ENCODE measurements at regions not wholly inside any gene's neighbourhood (a gene's known extent, or its start where the extent isn't known, plus 50 kb on each side); places are given as distances from the start of the nearest gene placed in this dataset.

DNA sequence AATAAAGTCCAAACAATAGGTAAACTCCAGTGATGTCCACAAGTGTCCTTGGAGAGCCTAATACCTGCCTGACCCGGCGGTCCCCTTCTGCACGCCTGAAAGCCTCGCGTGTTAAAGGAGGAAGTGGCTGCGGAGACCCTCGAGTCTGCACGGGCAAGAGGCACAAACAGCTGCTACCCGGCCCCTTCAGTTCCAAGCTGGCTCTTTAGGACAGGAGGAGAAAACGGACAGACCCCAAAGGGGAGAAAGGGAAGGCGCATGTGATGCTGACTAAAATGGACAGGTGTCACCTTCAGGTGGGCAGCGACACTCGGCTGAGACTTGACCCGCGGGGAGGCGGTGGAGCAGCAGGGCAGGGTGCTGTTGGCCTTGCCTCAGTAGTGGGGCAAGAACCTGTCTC, 102.7 kb upstream of the TENM3 start:
- intact Hi-C loops (cut with DNase I): no loop called here
- Histone ChIP-seq H3K9me3 (ENCODE audit: control insufficient read depth in 2 of 3, insufficient read depth in 1 of 3, low read length in 3 of 3) (no peaks in the 10 kb centered on the region), H3K4me1 (ENCODE audit: control insufficient read depth in 2 of 3, insufficient read depth in 2 of 3, low read depth in 1 of 3, low read length in 3 of 3) (peaks cover 0 to 6% (median 0%) of the 10 kb centered on the region in 3 donors), H3K36me3 (ENCODE audit: control insufficient read depth in 2 of 3, insufficient read depth in 3 of 3, low read length in 3 of 3) (no peaks in the 10 kb centered on the region), H3K9ac (ENCODE audit: low read length in 3 of 3) (no peak overlapping the region), H3K27me3 (ENCODE audit: control insufficient read depth, insufficient read depth, low read length) (peaks cover 15% of the 10 kb centered on the region), H3K4me3 (ENCODE audit: low read length in 3 of 3) (no peak overlapping the region), H3K27ac (ENCODE audit: low read depth in 2 of 2, low read length in 2 of 2) (no peak overlapping the region)
- FAIRE-seq (no peak), DNase-seq (peak in 2 of 5 donors; percentile 53 to 56)
- TF ChIP-seq CTCF (IDR thresholded peaks at IDR 0.05; ENCODE audit: borderline replicate concordance, extremely low read depth, insufficient read depth): no peak

- Histone ChIP-seq H3K27ac (ENCODE audit: low read depth in 2 of 2, low read length in 2 of 2) (no peak overlapping the region), H3K9me3 (ENCODE audit: control insufficient read depth in 2 of 3, insufficient read depth in 1 of 3, low read length in 3 of 3) (no peaks in the 10 kb centered on the region), H3K9ac (ENCODE audit: low read length in 3 of 3) (no peak overlapping the region), H3K36me3 (ENCODE audit: control insufficient read depth in 2 of 3, insufficient read depth in 3 of 3, low read length in 3 of 3) (no peaks in the 10 kb centered on the region), H3K4me1 (ENCODE audit: control insufficient read depth in 2 of 3, insufficient read depth in 2 of 3, low read depth in 1 of 3, low read length in 3 of 3) (peaks cover 0 to 6% (median 0%) of the 10 kb centered on the region in 3 donors), H3K4me3 (ENCODE audit: low read length in 3 of 3) (peak overlapping the region in 1 of 3 donors; percentile 51), H3K27me3 (ENCODE audit: control insufficient read depth, insufficient read depth, low read length) (peaks cover 15% of the 10 kb centered on the region)
- intact Hi-C loops (cut with DNase I): no loop called here
- DNase-seq (peak; percentile 52 to 72 (median 61)), FAIRE-seq (no peak)
- TF ChIP-seq CTCF (IDR thresholded peaks at IDR 0.05; ENCODE audit: borderline replicate concordance, extremely low read depth, insufficient read depth): no peak
Measured at GRCh38 chr4:182141061-182141460, 102.1 kb upstream of the TENM3 start.

GRCh38 chr4:182142176-182143085, 100.8 kb upstream of the TENM3 start:
- TF ChIP-seq CTCF (IDR thresholded peaks at IDR 0.05; ENCODE audit: borderline replicate concordance, extremely low read depth, insufficient read depth): no peak
- intact Hi-C loops (cut with DNase I): no loop called here
- Histone ChIP-seq H3K9me3 (ENCODE audit: control insufficient read depth in 2 of 3, insufficient read depth in 1 of 3, low read length in 3 of 3) (no peaks in the 10 kb centered on the region), H3K27ac (ENCODE audit: low read depth in 2 of 2, low read length in 2 of 2) (peak overlapping the region in 1 of 2 donors; percentile 76), H3K9ac (ENCODE audit: low read length in 3 of 3) (peak overlapping the region in 2 of 3 donors; percentile 29 to 61), H3K4me3 (ENCODE audit: low read length in 3 of 3) (peak overlapping the region; percentile 48 to 77 (median 72)), H3K4me1 (ENCODE audit: control insufficient read depth in 2 of 3, insufficient read depth in 2 of 3, low read depth in 1 of 3, low read length in 3 of 3) (peaks cover 0 to 6% (median 0%) of the 10 kb centered on the region in 3 donors), H3K27me3 (ENCODE audit: control insufficient read depth, insufficient read depth, low read length) (peaks cover 15% of the 10 kb centered on the region), H3K36me3 (ENCODE audit: control insufficient read depth in 2 of 3, insufficient read depth in 3 of 3, low read length in 3 of 3) (no peaks in the 10 kb centered on the region)
- DNase-seq: peak; percentile 73 to 82 (median 80)
- FAIRE-seq: no peak

Measured in kidney (tissue), 13 donors.